ENCODE measurements at regions not wholly inside any gene's neighbourhood (a gene's known extent, or its start where the extent isn't known, plus 50 kb on each side); places are given as distances from the start of the nearest gene placed in this dataset.

- intact Hi-C loops (cut with micrococcal nuclease) (no loop called here), in situ Hi-C loops (cut with MboI) (no loop called here)
- DNase-seq (ENCODE audit: extremely low read depth in 1 of 4, low spot score in 3 of 4) = no peak
- Histone ChIP-seq H3K4me2 (ENCODE audit: insufficient read depth, low read length) (no peak overlapping the region), H3K9ac (ENCODE audit: insufficient read depth in 1 of 2, low read depth in 2 of 2, low read length in 2 of 2) (no peak overlapping the region), H3K27ac (ENCODE audit: extremely low read depth, low read depth, low read length) (no peak overlapping the region), H3K9me1 (ENCODE audit: control insufficient read depth, insufficient read depth, low read length) (no peaks in the 10 kb centered on the region), H3K36me3 (ENCODE audit: control insufficient read depth, insufficient read depth, low read length) (no peaks in the 10 kb centered on the region), H3K79me2 (ENCODE audit: control insufficient read depth, insufficient read depth, low read length) (no peaks in the 10 kb centered on the region), H3K27me3 (ENCODE audit: control insufficient read depth in 2 of 2, insufficient read depth in 2 of 2, low read length in 2 of 2) (no peaks in the 10 kb centered on the region), H3K4me1 (replicated peaks in 1 of 2; ENCODE audit: control insufficient read depth in 2 of 2, insufficient read depth in 2 of 2, low read length in 2 of 2) (no peaks in the 10 kb centered on the region), H3K4me3 (no peak overlapping the region), H4K20me1 (replicated peaks; ENCODE audit: control insufficient read depth, insufficient read depth, low read length) (no peaks in the 10 kb centered on the region), H2AFZ (ENCODE audit: low read depth, low read length) (no peak overlapping the region), H3K9me3 (replicated peaks; ENCODE audit: control insufficient read depth, insufficient read depth, low read depth, low read length) (no peaks in the 10 kb centered on the region)
- BruUV-seq (replicated peaks) = no TSS peak
- no peak for FAIRE-seq
- POLR2A ChIA-PET = interaction anchor here (0.5 kb wide), 1 partner anchor 31 kb away, joined by 3 read pairs; no protein-coding TSS in a partner anchor
- WGBS (ENCODE audit: insufficient coverage, low coverage, missing lambda C conversion rate) = 0% methylated on average over 2 of the region's 2 CpGs
- TF ChIP-seq RB1 (IDR thresholded peaks at IDR 0.05; ENCODE audit: low read depth) = no peak
- TF ChIP-seq ZBTB26 (CRISPR knock-in tag; IDR thresholded peaks at IDR 0.05) = no peak
- no peak for TF ChIP-seq ZNF639 (CRISPR knock-in tag; conservative IDR thresholded peaks at IDR 0.05 in 1 of 2, IDR thresholded peaks at IDR 0.05 in 1 of 2)
- no peak for TF ChIP-seq HDAC1 (IDR thresholded peaks at IDR 0.05)
- TF ChIP-seq ZNF24 (IDR thresholded peaks at IDR 0.05) = no peak
- TF ChIP-seq ZNF699 (CRISPR knock-in tag; IDR thresholded peaks at IDR 0.05; ENCODE audit: insufficient replicate concordance) = no peak
- no peak for TF ChIP-seq FOXM1 (IDR thresholded peaks at IDR 0.05; ENCODE audit: low read depth)
- no peak for TF ChIP-seq FOXM1 (CRISPR knock-in tag; IDR thresholded peaks at IDR 0.05; ENCODE audit: low read depth)
- no peak for TF ChIP-seq HEY1 (CRISPR knock-in tag; IDR thresholded peaks at IDR 0.05; ENCODE audit: borderline replicate concordance)
- no peak for TF ChIP-seq SAFB2 (IDR thresholded peaks at IDR 0.05; ENCODE audit: borderline replicate concordance, low read depth, low read length, severe bottlenecking)
- TF ChIP-seq LCOR (CRISPR knock-in tag; IDR thresholded peaks at IDR 0.05) = no peak
- CTCF ChIA-PET (ENCODE audit: low intra/inter-chr PET ratio) = no interaction called here
- ATAC-seq = no peak
Observed at GRCh38 chr18:75500545-75500944, 73.0 kb upstream of the SMIM21 start.

Data from K562 (cell line).